ENCODE measurements at regions not wholly inside any gene's neighbourhood (a gene's known extent, or its start where the extent isn't known, plus 50 kb on each side); places are given as distances from the start of the nearest gene placed in this dataset.

DNA sequence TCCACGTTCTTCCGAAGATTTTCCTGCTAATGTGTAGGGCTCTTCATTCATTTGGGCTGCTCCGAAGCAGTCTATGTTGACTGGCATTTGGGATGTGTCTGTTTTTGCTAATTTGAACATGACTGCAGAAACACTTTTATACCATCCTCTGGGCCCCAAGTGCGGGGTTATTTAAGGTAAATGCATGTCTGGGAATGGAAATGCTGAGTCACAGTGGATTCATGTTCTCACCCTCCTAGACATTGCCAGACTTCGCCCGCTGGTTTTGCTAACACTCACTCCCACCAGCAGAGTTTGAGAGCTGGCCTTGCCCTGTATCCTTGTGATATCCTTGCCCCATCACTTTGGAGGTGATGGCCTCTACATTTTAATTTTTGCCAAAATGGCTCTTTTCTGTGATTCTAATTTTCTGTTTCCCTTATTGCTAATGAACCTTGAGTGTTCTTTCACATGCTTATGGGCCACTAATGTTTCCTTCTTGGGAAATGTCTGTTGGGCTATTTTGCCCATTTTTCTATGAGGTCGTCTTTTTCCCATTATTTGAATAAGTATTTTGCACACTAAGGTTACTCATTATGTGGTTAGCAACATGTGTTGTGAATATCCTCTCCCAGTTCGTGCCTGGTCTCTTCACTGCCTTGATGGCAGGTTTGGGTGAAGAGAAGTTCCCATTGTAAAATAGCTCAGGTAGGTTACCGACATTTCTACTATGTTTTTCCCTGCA, 204.1 kb downstream of the GLI2 start:
- FAIRE-seq: no peak

DNA sequence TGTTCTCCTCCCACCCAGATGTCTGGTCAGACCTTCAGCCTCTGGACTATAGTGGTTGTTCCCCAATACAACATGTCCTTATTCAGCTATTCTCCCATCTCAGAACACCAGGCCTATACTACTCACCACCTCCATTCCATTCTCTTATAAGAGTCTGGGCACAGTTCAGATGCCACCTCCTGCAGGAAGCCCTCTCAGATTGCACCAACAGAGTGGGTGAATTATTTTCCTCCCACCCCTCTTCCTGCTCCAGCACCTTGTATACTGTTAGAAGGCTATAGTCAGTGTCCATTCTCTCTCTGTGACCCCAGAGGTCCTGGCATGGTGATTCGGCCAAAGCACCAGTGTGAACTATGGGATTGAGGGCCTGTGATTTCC, 204.6 kb downstream of the GLI2 start:
- FAIRE-seq: no peak

DNA sequence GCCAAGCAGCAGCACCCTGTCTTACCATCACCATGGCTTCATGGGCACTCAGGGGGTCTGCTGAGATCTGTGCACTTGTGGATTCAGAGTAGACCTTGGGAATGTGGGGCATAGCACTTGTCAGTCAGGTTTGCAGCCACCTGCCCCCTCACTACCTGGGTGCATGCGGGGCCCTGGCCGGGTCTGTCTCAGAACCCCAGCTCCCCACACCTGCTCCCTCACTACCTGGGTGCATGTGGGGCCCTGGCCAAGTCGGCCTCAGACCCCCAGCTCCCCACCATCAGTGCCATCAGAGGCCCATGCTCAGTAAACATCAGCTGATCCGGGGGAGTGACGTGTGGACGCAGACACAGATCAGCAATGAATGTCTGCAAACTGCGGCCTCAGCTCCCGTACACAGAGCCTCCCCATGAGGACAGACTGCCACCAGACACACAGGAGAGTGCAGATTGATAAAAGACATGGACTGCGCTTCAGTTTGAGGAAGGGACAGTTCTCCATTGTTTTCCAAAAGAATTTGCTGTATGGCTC, 205.1 kb downstream of the GLI2 start:
- no peak for FAIRE-seq

DNA sequence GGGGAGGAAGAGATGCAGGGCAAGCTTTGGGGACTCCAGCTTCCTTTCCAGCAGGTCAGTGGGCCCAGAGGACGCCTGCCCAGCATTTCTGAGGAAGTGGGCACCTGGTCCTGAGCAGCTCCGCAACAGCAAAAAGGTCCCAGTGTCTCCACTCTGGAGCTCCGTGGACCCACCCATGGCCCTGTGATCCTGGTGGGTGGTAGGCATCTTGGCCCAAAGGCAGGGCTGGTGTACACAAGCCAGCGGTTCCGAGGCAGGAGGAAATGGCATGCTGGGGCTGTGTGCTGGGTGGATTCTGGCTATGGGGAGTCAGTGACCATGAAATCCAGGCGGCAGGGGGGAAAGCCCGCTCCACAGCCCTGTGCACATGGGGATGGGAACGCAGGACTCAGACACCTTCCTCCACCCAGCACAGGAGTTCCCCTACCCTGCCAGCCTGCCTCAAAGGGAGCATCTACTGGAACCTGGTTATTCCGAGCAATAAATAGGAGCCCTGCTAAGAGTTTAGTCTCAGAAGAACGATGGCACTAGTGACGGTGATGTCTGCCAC, 206.0 kb downstream of the GLI2 start:
- no peak for FAIRE-seq

DNA sequence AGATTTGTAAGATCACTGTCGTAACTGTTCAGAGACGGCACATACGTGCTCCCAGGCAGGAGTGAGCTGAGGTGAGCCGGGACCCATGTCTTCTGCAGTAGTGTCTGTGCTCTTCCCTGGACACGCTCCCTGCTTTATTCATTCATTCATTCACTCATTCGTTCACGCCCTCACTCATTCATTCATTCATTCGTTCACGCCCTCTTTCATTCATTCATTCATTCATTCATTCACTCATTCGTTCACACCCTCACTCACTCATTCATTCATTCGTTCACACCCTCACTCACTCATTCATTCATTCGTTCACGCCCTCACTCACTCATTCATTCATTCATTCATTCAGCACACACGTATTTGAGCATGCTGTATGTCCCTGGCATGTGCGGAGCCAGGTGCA, 207.0 kb downstream of the GLI2 start:
- no peak for FAIRE-seq

DNA sequence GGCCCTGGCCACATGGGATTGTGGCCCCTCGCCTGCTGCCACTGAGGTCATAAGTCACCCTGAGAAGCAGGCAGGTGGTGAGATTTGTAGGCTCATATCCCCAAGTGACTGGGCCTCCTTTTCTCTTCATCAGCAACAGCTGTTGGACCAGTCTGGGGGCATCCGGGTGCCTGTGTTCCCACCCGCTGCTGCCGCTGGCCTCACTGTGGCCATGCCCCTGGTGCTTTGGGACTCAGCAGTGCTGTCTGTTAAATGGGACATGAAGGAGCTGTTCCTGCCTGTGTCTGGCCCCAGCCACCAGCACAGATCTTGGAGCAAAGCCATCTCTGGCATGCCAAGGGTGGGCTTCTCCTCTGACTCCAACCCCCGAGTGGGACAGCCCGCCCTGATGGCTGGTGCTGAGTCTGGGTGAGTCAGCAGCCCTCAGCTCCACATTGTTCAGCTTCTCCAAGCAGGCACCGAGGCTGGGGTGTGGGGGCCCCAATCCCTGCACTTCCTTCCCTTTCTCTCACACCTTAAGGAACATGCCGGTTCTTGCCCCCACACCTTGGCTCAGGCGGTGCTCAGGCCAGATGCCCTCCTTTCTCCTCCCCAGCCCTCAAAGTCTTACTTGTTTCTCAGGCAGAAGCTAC, 207.9 kb downstream of the GLI2 start:
- FAIRE-seq: no peak

DNA sequence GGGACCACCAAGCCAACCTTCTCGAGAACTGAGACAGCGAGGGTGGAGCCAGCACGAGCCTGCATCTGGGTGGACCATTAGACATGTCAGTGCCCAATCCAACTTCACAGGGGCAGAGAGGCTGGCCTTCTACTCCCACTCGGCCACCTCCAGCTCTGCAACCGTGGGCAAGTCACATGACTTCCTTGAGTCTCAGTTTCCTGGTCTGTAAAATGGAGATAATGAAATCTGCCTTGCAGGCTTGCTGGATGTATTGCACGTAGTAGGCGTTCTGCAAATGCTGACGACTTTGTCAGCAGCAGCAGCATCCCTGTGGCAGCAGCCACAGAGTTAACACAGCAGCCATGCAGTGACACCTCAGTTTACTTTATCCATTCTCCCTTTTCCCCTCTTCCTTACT, 208.9 kb downstream of the GLI2 start:
- FAIRE-seq: no peak

DNA sequence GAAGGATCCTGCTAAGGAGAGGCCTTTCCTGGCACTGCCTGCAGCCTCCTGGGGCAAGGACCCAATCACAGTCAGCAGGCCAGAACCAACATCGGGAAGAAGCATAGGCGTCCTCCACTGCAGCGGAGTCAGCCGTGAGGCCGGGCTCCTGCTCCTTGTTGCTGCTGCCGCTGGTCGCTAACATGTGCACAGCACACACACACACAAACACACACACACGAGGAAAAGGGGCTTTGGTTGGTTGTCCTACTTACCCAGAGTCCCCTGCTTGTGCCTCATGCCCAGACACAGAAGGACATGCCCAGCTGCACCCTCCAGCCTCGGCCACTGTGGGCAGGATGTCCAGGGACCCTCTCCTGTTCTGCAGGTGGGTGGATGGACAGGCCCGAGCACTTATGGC, 209.4 kb downstream of the GLI2 start:
- FAIRE-seq: no peak

DNA sequence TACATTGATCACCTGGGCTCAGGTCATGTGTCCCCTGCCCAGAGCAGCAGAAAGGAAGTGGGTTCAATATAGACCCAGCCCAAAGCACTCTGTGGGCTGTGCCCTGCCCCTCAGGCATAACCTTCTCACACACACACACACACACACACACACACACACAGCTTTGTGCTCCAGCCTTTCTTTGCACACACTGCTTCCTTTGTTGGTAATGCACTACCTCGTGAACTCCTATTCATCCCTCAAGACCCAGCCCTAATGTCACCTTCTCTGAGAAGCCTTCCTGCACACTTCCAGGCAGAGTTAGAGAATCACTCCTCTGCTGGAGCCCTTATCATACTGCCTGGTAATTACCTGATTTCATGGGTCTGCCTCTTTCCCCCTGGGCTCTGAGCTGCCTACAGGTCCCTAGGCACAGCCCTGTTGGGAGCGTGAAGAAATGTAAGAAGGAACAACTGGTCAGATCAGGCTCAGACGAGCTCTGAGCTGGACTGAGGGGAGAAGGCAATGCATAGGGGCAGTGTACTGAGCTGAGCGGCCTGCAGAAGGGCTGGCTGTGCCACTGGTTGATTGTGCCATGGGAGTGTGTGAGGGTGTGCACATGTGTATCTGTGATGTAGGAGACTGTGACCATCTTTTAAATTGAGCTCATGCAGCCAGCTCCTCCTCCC, 210.3 kb downstream of the GLI2 start:
- FAIRE-seq: no peak

DNA sequence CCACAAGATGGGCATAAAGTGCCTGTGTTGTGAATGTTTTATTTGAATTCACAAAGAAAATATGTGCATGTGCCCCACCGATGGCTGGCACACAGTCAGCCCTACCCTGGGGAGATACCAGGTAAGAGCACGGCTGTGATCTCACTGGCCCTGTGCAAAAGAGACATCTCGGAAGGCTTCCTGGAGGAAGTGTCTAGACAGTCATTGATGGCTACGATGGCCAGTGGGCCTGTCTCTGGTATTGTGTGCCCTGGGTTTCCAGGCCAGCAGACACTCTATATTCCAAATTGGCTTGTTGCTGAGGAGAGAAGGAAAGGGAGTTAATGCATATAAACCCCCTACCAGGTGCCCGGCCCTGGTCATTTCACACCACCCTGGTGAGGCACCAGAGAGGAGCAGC, 211.7 kb downstream of the GLI2 start:
- FAIRE-seq: no peak

DNA sequence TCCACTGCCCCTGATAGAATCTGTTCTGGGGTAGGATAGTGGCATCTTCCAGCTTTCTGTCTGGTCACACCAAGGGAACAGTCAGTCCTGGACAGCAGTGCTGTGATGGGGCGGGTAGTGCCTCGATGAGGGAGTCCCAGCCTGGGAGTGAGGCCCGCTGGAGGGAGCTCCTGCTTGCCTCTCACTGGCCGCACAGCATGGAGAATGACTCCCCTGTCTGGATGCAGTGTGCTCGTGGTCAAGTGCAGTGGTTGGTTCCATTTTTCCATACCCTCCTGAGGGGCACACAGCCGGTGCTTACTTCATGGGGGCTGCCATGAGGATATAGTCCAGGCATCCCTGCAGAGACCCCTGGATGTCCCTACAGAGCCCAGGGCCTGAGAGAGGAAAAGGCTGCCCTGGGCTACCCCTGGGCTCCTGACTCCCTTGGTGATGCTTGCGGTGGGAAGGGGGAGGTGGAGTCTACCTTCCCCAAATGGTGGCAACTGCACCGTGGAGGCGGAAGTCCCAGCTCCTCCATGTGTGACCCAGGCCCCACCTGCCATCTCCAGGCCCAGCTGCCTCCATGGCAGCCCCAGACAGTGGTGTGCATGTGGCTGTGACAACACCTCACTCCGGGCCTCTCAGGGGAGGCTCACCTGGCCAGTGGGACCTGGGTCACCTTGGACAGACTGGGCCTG, 212.5 kb downstream of the GLI2 start:
- FAIRE-seq: no peak

DNA sequence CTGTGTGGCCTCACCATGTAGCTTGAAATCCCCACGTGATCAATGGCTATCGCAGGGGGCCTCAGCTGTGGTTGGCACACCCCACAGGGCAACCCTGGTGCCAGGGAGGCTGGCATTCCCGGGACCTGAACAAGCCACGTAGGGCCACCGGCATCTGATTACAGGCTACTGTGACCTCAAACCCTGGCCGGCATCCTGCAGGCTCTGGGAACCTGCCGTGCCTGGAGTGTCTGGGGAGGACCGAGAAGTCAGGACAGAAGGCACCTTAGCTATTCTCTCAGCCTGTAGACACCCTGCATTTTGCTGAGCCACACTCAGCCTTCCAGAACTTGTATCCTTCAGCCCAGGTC, 213.0 kb downstream of the GLI2 start:
- no peak for FAIRE-seq

DNA sequence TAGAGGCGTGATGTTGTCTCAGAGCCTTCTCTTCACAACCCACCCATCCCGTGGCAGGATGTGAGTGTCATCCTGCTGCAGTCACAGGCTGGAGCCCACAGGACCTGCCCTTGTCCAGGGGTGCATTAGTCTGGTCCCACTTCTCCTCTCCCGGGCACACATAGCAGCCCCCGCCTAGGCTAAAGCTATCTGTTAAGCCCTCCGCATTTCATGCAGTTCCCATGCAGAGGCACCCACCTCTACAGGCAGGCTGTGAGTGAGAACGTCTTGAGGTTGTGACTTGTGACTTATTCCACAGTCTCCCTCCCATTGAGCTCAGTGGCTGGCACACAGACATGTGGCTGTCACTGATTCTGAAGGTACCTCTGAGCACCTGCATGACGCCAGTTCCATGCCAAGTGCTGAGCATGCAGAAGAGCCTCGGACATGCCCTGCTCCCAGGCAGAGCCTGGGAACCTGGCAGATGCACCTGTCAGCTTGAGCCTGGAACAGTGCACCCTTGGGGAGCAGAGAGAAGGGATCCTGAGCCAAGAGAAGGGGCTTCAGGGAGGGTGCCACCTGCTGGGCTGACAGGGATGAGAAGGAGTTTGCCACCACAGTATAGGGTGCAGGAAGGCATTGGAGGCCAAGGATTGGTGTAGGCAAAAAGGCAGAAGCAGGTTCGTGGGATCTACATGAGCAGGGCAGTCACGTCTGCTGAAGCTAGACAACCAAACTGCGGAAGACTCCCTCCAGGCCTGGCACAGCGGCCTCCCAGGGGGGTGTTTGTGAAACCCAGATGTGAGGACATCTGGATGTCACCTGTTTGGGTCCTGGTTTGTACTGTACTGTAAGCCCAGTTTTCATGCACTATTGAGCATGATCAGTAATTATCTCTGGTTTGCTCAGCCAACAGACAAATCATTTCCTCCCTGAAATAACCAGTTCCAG, 213.6 kb downstream of the GLI2 start:
- FAIRE-seq: no peak

DNA sequence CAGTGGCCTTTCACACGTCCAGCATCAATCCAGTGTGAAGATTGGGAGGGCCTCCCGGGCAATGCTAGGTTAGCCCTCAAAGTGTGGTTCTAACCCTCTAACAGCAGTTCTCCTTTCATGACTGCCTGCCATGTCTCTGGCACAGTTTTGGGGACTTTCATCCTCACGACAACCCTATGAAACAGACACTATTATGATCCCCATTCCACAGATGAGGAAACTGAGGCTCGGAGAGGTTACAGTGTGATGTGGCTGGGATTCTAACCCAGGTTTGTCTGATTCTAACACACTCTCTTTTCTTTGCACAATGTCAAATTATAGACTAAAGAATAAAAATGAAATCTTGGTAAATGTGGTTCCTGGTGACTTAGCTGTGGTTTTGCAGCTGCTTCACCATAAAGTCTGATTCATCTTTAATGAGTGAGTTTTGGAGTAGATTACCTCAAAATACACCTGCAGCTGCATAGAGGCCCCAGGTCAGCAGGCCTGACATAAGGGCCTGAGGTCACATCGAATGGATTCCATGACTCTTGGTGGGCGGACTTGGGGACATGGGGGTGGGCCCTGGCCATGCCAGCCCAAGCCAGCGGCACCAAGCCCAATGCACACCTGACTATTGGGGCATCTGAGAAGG, 214.4 kb downstream of the GLI2 start:
- no peak for FAIRE-seq

DNA sequence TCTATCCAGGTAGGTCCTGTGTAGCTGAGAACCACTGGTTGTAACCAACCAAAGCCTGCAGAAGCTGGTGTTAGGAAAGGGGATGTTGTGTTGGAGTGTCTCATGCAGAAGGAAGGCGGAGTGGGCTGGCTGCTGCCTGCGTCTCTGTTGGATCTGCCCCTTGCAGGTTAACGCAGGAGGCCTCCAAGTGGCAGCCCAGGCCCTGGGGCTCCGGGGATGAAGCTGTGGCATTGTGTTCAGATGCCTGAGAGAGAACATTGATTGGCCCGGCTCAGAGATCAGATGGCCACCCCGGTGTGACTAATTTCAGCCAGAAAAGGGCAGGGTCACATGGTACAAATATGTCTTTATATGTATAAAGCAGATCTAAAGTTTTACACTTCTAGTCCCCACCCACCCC, 216.0 kb downstream of the GLI2 start:
- no peak for FAIRE-seq

DNA sequence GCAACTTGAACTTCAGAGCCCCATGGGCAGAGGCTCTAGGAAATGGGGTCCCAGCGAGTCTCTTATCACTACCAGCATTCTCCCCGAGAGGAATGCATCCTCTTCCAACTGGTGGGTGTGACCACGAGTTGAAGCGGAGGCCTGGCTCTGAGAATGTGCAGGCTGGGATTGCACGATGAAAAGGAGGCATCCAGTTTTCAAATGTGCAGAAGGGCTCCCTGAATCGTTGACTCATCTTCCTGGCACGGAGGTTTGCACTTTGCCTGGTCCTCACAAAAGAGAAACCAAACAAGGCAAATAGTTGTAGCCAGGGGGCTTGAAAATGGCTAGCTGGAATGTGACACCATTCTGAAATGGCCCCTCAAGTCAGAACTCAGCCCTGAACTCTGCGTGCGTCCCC, 216.7 kb downstream of the GLI2 start:
- no peak for FAIRE-seq

DNA sequence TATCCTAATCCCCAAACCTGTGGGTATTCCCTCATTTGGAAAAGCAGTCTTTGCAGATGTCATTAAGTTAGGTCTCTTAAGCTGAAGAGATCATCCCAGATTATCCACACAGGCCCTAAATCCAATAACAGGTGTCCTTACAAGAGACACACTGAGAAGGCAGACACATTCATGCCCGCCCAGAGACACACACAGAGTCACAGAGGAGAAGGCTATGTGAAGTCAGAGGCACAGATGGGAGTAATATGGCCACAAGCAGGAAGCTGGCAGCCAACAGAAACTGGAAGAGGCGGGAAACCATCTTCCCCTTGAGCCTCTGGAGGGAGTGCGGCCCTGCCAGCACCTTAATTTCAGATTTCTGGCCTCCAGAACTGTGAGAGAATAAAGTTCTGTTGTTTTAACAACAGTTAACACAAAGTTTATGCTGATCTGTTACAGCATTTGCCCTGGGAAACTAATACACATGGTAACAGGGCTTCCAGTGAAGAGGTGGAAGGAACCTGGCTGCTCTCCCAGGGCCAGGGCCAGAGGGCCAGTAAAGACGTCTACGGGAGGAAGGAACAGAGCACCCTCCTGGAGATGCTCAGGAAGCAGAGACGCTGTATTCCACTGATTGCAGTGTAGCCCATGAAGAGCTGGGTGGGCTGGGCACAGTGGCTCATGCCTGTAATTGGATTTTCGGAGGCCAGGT, 217.5 kb downstream of the GLI2 start:
- no peak for FAIRE-seq

DNA sequence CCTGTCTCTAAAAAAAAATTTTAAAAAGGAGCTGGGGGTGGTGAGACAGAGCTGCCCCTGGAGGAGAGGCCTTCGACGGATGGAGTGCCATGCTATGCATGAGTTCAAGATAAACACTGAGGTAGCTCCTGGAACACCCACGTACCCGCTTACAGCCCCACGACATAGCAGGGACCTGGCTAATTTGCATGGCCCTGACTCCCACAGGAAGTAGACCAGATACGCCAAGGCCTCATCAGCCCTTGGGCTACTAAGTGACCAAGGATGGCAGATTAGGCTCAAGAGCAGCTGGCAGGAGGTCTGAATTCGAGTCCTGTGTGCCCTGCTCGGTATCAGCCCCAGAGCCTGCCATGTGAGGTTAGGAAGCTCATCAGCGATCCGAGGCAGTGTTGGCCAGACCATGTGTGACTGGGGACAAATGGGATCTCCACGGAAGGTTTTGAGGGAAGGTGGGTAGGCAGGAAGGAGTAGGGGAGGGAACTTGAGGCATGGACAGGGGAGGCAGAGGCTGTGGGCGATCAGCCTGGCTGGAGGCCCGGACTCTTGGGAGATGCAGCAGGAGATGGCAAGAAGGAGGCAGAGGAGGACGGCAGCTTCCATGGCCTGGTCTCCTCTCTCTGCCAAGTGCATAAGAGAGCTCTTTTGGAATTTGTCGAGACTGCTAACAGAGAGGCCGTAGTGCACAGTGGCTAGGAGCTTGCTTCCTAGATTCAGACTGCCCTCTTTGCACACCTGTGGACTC, 218.3 kb downstream of the GLI2 start:
- no peak for FAIRE-seq

DNA sequence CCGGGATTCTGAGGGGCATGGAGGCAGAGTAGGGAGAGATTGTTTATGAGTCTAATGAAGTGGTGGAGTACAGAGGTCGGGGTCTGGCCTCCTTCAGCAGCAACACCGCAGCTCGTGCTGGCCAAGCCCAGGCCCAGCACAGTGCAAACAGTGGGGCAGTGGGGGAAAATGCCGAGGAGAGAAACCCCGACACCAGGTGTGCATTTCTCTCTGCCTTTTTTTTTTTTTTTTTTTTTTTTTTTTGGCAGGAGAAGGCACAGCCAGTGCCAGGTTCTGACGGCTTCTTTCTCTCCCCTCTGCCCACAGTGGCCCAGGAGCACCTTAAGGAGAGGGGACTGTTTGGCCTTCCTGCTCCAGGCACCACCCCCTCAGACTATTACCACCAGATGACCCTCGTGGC, 219.3 kb downstream of the GLI2 start:
- FAIRE-seq: no peak

DNA sequence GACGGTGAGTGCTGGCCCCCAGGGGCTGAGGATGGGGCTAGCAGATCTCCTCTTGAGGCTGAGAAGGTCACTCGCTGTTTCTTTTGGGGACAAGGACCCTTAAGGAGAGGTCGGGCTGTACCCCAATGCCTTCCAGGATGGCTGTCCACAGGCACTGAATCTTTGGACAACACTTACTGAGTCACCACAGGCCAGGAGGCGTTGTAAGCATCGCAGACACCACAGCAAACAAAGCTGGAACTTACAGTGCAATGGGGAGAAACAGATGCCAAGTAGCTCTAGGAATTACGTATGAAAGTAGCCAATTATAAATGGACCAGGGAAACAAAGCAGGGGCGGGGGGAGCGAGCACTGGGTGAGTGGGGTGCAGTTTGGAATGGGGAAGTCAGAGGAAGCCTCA, 219.8 kb downstream of the GLI2 start:
- no peak for FAIRE-seq

All from G401.6 (cell line).